ENCODE measurements at regions not wholly inside any gene's neighbourhood (a gene's known extent, or its start where the extent isn't known, plus 50 kb on each side); places are given as distances from the start of the nearest gene placed in this dataset.

DNA sequence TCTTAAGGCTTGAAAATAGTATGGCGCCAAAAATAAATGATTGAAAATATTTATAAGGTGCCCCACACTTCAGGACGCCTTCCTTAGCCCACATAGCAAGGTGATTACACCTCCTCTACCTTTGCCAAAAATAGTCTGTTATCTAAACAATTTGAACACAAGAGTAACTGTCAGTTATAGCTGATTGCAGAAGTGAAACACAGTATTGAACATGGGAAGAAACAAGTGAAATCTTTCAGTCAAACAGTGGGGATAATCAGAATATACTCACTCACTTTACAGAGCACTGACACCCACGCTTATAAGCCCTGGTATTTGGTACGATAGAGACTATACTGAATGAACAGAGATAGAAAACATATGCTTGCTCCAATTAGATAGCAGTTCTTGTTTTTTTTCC, 203.1 kb downstream of the RAB38 start:
- TF ChIP-seq, protein P1, sequence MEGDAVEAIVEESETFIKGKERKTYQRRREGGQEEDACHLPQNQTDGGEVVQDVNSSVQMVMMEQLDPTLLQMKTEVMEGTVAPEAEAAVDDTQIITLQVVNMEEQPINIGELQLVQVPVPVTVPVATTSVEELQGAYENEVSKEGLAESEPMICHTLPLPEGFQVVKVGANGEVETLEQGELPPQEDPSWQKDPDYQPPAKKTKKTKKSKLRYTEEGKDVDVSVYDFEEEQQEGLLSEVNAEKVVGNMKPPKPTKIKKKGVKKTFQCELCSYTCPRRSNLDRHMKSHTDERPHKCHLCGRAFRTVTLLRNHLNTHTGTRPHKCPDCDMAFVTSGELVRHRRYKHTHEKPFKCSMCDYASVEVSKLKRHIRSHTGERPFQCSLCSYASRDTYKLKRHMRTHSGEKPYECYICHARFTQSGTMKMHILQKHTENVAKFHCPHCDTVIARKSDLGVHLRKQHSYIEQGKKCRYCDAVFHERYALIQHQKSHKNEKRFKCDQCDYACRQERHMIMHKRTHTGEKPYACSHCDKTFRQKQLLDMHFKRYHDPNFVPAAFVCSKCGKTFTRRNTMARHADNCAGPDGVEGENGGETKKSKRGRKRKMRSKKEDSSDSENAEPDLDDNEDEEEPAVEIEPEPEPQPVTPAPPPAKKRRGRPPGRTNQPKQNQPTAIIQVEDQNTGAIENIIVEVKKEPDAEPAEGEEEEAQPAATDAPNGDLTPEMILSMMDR (IDR thresholded peaks at IDR 0.05): no peak
- ATAC-seq (ENCODE audit: low FRiP score) (no peak), DNase-seq (ENCODE audit: low spot score) (no peak)

DNA sequence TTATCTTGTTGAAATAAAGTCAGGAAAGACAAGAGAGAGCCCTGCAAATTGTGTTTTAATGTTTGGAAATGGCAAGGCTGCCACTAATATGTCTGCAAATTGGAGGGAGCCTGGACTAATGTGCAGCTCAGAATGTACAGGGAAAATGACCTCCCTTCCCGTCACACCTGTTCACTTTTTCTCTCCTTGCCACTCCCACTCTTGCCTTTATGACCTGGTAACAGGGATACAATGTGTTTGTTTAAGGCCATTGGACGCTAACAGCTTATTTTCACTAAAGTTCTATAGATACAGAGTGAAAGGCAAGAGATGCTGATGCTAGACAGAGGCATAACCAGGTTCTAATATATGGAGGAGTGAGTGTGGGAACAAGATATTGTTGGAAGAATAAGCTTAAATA, 203.9 kb downstream of the RAB38 start:
- TF ChIP-seq, protein P1 (IDR thresholded peaks at IDR 0.05): no peak
- ATAC-seq (ENCODE audit: low FRiP score) (no peak), DNase-seq (ENCODE audit: low spot score) (no peak)

DNA sequence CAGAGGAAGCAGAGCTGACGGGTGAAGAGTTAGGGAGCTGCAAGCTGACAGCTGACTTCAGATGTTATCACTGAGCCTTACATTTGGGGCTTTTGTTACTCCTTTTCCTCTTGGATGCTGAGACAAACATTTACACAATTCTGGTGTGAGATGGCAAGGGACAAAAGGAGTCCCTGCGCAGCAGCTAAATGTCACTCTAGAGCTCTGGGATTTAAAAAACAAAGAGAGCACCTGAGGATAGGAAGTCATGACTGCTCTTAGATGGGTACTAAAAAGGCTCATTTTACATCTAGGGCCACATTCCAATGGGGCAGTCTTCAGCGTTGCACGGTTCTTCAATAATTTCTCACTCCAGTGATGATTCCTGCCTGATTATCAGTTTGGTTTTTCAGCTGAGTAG, 204.5 kb downstream of the RAB38 start:
- DNase-seq (ENCODE audit: low spot score) (no peak), ATAC-seq (ENCODE audit: low FRiP score) (no peak)
- TF ChIP-seq, protein P1 (IDR thresholded peaks at IDR 0.05): no peak

DNA sequence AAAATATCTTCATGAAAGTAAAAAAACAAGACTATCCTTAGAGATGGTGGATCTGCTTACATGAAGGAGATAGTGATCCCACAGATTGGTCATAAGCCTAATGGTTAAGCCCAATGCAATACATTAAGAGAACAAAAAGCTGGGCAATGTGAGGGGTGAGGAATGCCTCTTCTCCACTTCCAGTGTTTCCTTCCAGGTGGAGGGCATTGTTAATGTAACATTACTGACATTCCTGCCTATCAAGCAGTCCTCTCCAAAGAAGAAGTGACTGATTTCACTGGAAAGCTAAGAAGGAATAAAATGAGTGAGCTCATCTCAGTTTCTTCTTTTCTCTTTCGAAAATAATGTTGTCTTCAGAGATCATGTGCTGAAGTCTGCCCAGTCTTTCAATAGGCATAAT, 207.8 kb downstream of the RAB38 start:
- TF ChIP-seq, protein P1 (IDR thresholded peaks at IDR 0.05): no peak
- ATAC-seq (ENCODE audit: low FRiP score) (no peak), DNase-seq (ENCODE audit: low spot score) (no peak)

DNA sequence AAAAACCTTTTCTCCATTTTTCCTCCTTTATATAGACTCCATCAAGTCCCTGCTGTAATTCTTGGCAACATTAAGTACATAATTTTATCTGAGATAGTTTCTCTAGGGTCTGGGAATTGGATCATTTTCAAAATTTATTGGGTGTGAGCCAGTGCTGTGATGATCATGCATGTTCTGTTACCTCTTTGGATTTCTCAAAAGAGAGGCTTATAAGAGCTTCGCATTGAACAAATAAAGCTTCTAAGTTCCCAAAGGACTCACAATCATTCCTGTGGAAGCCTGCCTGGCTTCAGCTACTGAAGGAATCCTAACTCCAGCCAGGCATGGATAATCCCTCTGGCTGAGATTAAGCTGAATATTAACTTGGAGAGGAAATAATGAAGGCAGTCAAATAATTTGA, 208.5 kb downstream of the RAB38 start:
- TF ChIP-seq, protein P1 (IDR thresholded peaks at IDR 0.05): no peak
- no peak for DNase-seq (ENCODE audit: low spot score)
- ATAC-seq (ENCODE audit: low FRiP score): no peak

DNA sequence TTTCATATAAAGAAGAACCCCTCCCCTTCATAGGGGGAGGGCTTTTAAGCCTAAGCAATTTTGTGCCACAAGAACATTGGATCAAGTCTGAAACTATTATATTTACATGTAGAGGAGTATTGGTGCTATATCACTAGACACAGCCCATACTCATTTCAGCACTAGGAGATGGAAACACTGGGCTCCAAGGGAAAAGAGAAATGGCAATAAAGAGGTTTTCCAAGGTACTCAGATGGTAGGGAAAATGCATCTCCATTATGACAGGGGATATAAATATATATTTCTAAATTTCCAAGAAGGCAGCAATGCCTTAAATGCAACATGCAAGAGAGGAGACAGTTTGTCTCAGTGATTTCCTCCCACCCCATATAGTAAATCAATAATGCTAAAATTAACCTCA, 209.0 kb downstream of the RAB38 start:
- DNase-seq (ENCODE audit: low spot score) (no peak), ATAC-seq (ENCODE audit: low FRiP score) (no peak)
- TF ChIP-seq, protein P1 (IDR thresholded peaks at IDR 0.05): no peak

DNA sequence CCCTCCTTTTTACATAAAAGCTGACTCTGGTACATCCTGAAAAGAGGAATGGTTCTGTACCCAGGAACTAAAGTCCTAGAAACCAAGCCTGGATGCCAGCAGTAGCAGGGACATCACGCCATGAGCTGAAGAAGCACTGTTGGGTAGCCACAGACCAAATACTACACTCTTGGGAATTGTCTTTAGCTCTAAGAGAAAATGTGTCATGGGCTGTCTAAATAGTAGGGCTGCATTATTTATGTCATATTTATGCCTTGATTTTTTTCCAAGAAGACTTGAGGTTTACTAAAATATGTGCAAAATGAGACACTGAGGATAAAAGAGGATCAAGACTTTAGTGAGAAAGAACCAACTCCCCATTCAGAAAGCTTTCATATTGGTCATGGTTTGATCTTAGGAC, 213.6 kb downstream of the RAB38 start:
- TF ChIP-seq, protein P1 (IDR thresholded peaks at IDR 0.05): no peak
- ATAC-seq (ENCODE audit: low FRiP score): no peak
- DNase-seq (ENCODE audit: low spot score): no peak
